22Rv1 (cell line): ENCODE measurements at regions not wholly inside any gene's neighbourhood (a gene's known extent, or its start where the extent isn't known, plus 50 kb on each side); places are given as distances from the start of the nearest gene placed in this dataset.

Experiments used
- H3K27ac ChIP-seq: fragments of 450-650 bp; 2 replicates; pipeline ENCODE4 v1.5.1; 2017
- ZFX ChIP-seq: fragments of 450-650 bp; IDR thresholded peaks from 2 replicates; pipeline ENCODE4 v1.6.1; 2017; ENCODE audit warnings: antibody characterized with exemption, borderline replicate concordance
- TF ChIP-seq, protein P1 (sequence below): fragments of 450-650 bp; IDR thresholded peaks from 2 replicates; pipeline ENCODE4 v1.5.1; 2017; ENCODE audit warnings: mild to moderate bottlenecking

DNA sequence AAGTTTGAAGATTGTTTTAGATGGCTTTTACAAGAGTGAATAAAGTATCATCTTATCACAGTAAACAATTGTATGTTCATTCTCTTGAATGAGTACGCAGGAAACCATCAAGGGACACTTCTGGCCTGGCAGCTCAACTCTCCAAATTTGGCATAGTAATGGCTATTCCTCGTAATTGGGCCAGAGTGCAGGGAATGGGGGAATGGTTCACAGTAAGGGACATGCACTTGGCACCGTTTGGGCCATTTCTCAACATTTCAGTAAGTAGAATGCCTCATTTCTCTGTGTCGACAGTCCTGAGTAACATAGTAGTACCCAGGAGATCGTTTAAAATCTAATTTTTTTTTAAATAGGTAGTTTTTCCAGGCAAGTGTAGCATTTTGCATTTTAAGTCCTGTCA is 309.6 kb downstream of the KCNJ2 start:
- TF ChIP-seq, protein P1, sequence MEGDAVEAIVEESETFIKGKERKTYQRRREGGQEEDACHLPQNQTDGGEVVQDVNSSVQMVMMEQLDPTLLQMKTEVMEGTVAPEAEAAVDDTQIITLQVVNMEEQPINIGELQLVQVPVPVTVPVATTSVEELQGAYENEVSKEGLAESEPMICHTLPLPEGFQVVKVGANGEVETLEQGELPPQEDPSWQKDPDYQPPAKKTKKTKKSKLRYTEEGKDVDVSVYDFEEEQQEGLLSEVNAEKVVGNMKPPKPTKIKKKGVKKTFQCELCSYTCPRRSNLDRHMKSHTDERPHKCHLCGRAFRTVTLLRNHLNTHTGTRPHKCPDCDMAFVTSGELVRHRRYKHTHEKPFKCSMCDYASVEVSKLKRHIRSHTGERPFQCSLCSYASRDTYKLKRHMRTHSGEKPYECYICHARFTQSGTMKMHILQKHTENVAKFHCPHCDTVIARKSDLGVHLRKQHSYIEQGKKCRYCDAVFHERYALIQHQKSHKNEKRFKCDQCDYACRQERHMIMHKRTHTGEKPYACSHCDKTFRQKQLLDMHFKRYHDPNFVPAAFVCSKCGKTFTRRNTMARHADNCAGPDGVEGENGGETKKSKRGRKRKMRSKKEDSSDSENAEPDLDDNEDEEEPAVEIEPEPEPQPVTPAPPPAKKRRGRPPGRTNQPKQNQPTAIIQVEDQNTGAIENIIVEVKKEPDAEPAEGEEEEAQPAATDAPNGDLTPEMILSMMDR = no peak
- no peak for TF ChIP-seq ZFX
- no peak overlapping the region for H3K27ac ChIP-seq

DNA sequence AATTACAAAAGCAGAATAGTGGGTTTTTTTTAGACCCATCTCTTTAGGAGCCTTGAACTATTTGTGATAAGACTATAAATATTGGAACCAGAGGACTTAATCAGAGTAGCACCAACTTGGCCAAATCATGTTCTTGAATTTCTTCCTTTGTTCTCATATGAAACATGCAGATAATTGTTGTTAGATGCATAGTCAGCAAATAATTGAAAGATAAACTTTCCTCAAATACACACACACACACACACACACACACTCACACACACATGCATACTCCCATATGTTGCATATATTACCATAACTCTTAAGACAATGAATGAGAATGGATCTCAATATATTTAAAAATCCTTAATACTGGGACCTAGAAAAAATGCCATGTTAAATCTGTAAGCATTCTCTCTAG is 310.4 kb downstream of the KCNJ2 start:
- TF ChIP-seq, protein P1 = no peak
- TF ChIP-seq ZFX = no peak

DNA sequence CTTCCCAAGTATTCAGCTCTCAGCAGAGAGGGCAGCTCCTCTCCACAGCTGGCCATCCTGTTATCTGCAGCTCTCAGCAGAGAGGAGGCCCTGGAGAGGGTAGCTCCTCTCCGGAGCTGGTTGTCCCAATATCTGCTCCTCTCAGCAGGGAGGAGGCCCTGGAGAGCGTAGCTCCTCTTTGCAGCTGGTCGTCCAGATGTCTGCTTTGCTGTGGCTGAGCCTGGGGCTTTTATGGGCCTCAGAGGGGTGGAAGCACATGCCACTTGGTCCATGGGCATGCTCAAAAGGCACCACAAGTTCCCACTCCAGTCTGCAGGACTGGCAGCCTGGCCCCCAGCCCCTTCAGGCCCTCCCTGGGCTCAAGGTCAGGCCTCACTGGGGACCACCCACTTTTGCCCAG is 314.3 kb downstream of the KCNJ2 start:
- TF ChIP-seq ZFX = no peak
- TF ChIP-seq, protein P1 = no peak

More for the DNA sequence above, 310.4 kb downstream of the KCNJ2 start:
- H3K27ac ChIP-seq = no peak overlapping the region

DNA sequence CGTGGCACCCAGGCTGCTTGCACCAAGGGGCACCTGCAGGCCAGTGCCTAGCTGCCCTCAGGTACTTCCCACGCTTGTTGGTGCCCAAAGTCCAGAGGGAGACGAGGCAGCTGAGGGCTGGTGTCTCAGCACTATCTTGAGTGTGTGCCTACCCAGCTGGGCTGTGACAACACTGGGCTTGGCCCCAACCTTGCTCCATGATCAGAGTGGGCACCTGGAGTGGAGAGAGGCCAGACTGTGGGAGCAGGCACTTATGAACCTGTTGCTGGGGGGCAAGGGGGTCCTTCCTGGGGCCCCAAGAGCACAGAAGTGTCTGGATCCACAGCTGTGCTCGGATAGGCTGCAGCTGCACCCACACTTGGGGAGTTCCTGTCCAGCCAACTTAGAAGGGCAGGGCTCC is 314.7 kb downstream of the KCNJ2 start:
- no peak overlapping the region for H3K27ac ChIP-seq
- no peak for TF ChIP-seq ZFX
- TF ChIP-seq, protein P1 = no peak

More for the DNA sequence above, 314.3 kb downstream of the KCNJ2 start:
- no peak overlapping the region for H3K27ac ChIP-seq

DNA sequence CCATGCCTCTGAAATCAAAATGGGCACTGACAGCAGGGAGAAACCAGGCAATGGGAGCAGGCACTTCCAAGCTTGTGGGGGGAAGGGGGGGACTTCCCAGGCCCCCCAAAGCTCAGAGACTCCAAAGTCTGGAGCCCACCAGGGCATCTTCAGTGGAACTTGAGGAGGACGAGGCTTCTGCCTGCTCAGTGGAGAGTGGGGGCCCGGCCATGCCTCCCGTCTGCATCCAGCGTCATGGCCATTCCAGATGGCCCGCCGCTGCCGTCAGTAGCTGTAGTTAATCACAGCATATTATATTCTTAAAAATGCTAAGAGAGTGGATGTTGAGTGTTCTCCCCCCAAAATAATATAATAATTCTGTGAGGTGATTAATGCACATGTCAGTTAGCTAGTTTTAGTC is 315.2 kb downstream of the KCNJ2 start:
- H3K27ac ChIP-seq = no peak overlapping the region
- TF ChIP-seq ZFX = no peak
- TF ChIP-seq, protein P1 = no peak

DNA sequence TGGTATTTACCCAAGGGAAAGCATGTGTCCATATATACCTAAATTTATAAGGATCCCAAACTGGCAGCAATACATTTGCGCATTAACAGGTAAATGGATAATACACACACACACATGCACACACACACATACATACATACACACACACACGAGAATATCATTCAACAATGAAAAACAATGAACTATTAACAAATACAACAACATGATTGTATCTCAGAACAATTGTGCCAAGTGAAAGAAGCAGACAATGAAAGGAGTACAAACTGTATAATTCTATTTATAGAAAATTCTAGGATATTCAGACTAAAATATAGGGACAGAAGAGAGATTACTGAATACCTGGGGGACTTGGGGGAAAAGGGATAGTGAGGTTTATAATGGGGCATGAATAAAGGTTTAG is 323.0 kb downstream of the KCNJ2 start:
- no peak for TF ChIP-seq ZFX
- TF ChIP-seq, protein P1 = no peak
- no peak overlapping the region for H3K27ac ChIP-seq

DNA sequence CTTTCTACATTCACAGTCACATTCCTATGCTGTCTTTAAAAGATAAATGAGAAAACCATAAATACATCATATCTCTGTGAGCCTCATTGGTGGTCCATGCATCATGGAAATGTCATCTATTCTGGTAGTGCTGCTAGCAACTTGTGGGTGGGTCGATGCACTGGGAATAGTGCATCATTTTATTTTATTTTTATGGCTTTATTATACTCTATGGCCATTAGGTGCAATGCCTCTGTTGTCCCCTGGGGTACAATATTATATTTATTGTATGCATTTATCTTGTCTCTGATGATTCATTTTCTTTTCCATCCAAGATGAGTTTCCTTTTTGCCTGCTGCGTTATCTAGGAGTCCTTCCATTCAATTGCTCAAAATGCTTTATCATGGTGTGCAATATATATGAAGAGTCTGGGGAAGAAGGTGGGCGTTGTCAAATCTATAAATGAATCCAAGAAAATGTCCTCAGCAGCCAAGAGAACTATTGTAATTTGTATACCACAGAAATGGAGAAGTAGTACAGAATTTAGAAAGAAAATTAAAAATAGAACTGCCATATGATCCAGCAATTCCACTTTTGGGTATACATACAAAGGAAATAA is 324.0 kb downstream of the KCNJ2 start:
- H3K27ac ChIP-seq = no peak overlapping the region
- no peak for TF ChIP-seq ZFX
- TF ChIP-seq, protein P1 = no peak
